B cell (primary cell): ENCODE measurements at regions not wholly inside any gene's neighbourhood (a gene's known extent, or its start where the extent isn't known, plus 50 kb on each side); places are given as distances from the start of the nearest gene placed in this dataset.

Source experiments
- ATAC-seq: fragments of 200-7000 bp; cut with Tn5 transposase; one replicate; pipeline ENCODE4 v1.10.0; 2021; ENCODE audit warnings: low read depth, mild to moderate bottlenecking, moderate number of reproducible peaks, moderate library complexity
- CTCF ChIA-PET: fragments of 350-600 bp; sonication (Branson Sonifier 250); formaldehyde crosslinking; loops from one replicate; lab custom pipeline; 2021; ENCODE audit warnings: antibody characterized with exemption, inconsistent platforms; lab: Charles Lee
- POLR2A ChIA-PET: fragments of 350-600 bp; sonication (Branson Sonifier 250); formaldehyde crosslinking; loops from one replicate; lab custom pipeline; 2021; ENCODE audit warnings: antibody characterized with exemption; lab: Charles Lee
- DNase-seq: peaks from one replicate; pipeline ENCODE4 v3.0.0; 2013
- H2AFZ ChIP-seq: 2 replicates; pipeline ENCODE4 v1.6.1; 2012; ENCODE audit warnings: mild to moderate bottlenecking, low read depth, low read length; ENCODE audit not compliant: insufficient read depth, poor library complexity, severe bottlenecking
- H3K27ac ChIP-seq, 2 donors: 1 replicate in 1 of 2; 2 replicates in 1 of 2; pipeline ENCODE4 v1.5.1; 2012 to 2013; ENCODE audit warnings: low read length in 2 of 2, mild to moderate bottlenecking in 2 of 2, moderate library complexity in 1 of 2
- H3K27me3 ChIP-seq, 4 experiments: fragments of 200-600 bp in 1 of 4; sonication (generic) in 1 of 4; replicated peaks in 1 of 4; 1 replicate in 2 of 4; 2 replicates in 2 of 4; pipeline versions ENCODE4 v1.6.1 to v1.7.0; 2013 to 2016; ENCODE audit warnings: low read length in 3 of 4, mild to moderate bottlenecking in 2 of 4, mixed read lengths in 1 of 4, moderate library complexity in 1 of 4; ENCODE audit not compliant: insufficient read depth in 4 of 4, control insufficient read depth in 3 of 4; ENCODE audit errors: control extremely low read depth in 1 of 4
- H3K36me3 ChIP-seq, 2 experiments: replicated peaks in 1 of 2; 1 replicate in 1 of 2; 2 replicates in 1 of 2; pipeline versions ENCODE4 v1.6.1 to v1.7.1; 2013; ENCODE audit warnings: low read length in 1 of 2; ENCODE audit not compliant: insufficient read depth in 2 of 2, control insufficient read depth in 1 of 2; ENCODE audit errors: control extremely low read depth in 1 of 2, extremely low read depth in 1 of 2
- H3K4me1 ChIP-seq, 2 donors: fragments of 200-600 bp in 1 of 2; sonication (generic) in 1 of 2; 1 replicate in 1 of 2; 2 replicates in 1 of 2; pipeline versions ENCODE4 v1.5.1 to v1.6.1; 2013 to 2017; ENCODE audit warnings: low read length in 2 of 2; ENCODE audit not compliant: control insufficient read depth in 2 of 2, insufficient read depth in 2 of 2
- H3K4me2 ChIP-seq: replicated peaks from 2 replicates; pipeline ENCODE3; 2012; ENCODE audit warnings: mild to moderate bottlenecking, low read depth, low read length; ENCODE audit not compliant: poor library complexity, severe bottlenecking
- H3K4me3 ChIP-seq, 5 experiments: fragments of 200-600 bp in 1 of 5; sonication (generic) in 1 of 5; 1 replicate in 3 of 5; 2 replicates in 2 of 5; pipeline versions ENCODE4 v1.5.1 to v1.7.0; 2011 to 2016; ENCODE audit warnings: low read length in 4 of 5, mild to moderate bottlenecking in 4 of 5, low read depth in 2 of 5, control low read depth in 1 of 5, moderate library complexity in 1 of 5; ENCODE audit not compliant: insufficient read depth in 1 of 5; ENCODE audit errors: control extremely low read depth in 1 of 5, extremely low read depth in 1 of 5
- H3K79me2 ChIP-seq: fragments of 200-600 bp; sonication (generic); one replicate; pipeline ENCODE4 v1.6.0; 2016; ENCODE audit warnings: low read length; ENCODE audit not compliant: control insufficient read depth, insufficient read depth
- H3K9ac ChIP-seq: fragments of 200-600 bp; sonication (generic); 2 replicates; pipeline ENCODE4 v1.6.1; 2017; ENCODE audit warnings: mild to moderate bottlenecking, low read length, moderate library complexity
- H3K9me3 ChIP-seq, 3 donors: one replicate each; pipeline versions ENCODE4 v1.6.1 to v1.7.1; 2013; ENCODE audit warnings: low read length in 2 of 3; ENCODE audit not compliant: control insufficient read depth in 2 of 3, insufficient read depth in 1 of 3; ENCODE audit errors: control extremely low read depth in 1 of 3
- H4K20me1 ChIP-seq: 2 replicates; pipeline ENCODE4 v1.6.0; 2012; ENCODE audit warnings: mild to moderate bottlenecking, low read length; ENCODE audit not compliant: insufficient read depth, control insufficient read depth, poor library complexity, severe bottlenecking
- H3K27ac Mint-ChIP-seq: one replicate; pipeline ENCODE4 v1.8.0; 2021; ENCODE audit warnings: mixed read lengths
- H3K27me3 Mint-ChIP-seq: one replicate; pipeline ENCODE4 v1.8.0; 2021; ENCODE audit warnings: mixed read lengths
- H3K4me1 Mint-ChIP-seq: one replicate; pipeline ENCODE4 v1.8.0; 2021; ENCODE audit warnings: mixed read lengths
- H3K4me3 Mint-ChIP-seq: one replicate; pipeline ENCODE4 v1.8.0; 2021; ENCODE audit warnings: mixed read lengths
- H3K9me3 Mint-ChIP-seq: one replicate; pipeline ENCODE4 v1.8.0; 2022; ENCODE audit warnings: mixed read lengths; ENCODE audit not compliant: insufficient read depth
- EZH2 ChIP-seq: IDR thresholded peaks from 2 replicates; pipeline ENCODE4 v1.6.1; 2012; ENCODE audit warnings: borderline replicate concordance, low read depth, mild to moderate bottlenecking, moderate library complexity, low read length; ENCODE audit not compliant: insufficient read depth, poor library complexity, severe bottlenecking
- WGBS: methylation state at CpG from one replicate; pipeline ENCODE4 v1.1.5; 2013; ENCODE audit warnings: missing lambda C conversion rate; ENCODE audit not compliant: insufficient coverage; 5-methylcytosine and 5-hydroxymethylcytosine counted together
- intact Hi-C: fragments of 100-400 bp; cut with micrococcal nuclease; formaldehyde crosslinking; loops from one replicate; pipeline ENCODE4 v1.10.0; 2022
- TF ChIP-seq, protein P1 (sequence below): fragments of 200-600 bp; IDR thresholded peaks from one replicate; pipeline ENCODE4 v1.8.0; 2022; ENCODE audit warnings: antibody characterized with exemption, mild to moderate bottlenecking

DNA sequence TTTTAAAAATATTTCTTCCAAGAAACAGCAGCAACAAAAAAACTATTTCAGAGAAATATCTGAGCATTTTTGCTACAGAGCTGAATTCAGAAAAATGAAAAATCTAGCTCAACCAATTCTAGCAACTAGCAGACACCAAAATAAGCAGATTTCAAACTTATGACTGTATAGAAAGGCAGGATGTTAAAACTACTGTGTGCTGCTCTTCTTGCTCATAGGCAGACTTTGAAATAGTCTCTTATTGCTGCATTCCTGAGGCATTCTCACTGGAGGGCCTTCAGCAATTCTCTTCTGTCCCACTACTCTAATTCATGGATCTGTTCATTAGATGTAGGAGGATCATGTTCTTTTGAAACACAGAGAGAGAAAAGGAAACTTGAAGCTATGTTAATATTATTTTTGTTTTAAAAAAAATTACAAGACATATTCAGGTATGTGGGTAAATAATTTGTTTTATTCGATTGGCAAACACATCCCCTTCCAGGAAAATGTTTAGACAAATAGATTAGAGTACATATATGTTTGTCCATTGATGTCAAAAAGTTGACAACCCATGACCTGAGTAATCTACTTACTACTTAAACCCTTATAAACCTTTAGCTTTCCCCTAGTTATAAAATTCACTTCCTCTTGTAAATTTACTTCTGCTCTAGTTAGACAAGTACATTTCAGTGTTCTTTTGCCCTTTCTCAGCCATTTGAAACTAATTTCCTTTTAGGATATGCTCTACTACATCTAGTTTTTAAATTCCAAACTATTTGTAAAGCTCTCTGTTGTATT lies 428.2 kb upstream of the POT1 start:
- CTCF ChIA-PET: no interaction called here
- no peak overlapping the region for H2AFZ ChIP-seq
- POLR2A ChIA-PET: no interaction called here

DNA sequence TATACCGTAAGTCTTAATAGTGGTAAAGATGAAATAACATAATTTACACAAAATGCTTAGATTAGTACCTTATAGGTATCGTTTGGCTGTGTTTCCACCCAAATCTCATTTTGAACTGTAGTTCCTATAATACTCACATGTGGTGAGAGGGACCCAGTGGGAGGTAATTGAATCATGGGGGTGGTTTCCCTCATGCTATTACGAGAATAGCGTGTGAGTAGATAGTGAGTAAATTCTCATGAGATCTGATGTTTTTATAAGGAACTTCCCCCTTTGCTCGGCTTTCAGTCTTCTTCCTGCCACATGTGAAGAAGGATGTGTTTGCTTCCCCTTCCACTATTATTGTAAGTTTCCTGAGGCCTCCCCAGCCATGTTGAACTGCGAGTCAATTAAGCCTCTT lies 426.3 kb upstream of the POT1 start:
- no peak overlapping the region for H3K4me3 Mint-ChIP-seq
- peak; percentile 24 for ATAC-seq

More for the DNA sequence above, 428.2 kb upstream of the POT1 start:
- no peak overlapping the region for H3K27ac ChIP-seq
- no peak overlapping the region for H3K4me2 ChIP-seq
- H3K4me3 Mint-ChIP-seq: no peak overlapping the region
- H3K9ac ChIP-seq: no peak overlapping the region
- no peak overlapping the region for H3K27ac Mint-ChIP-seq
- no peak for DNase-seq
- H3K4me3 ChIP-seq: no peak overlapping the region
- no peaks in the 10 kb centered on the region for H3K79me2 ChIP-seq
- no peaks in the 10 kb centered on the region for H4K20me1 ChIP-seq
- WGBS: no CpG with 5 or more reads among the region's 1 CpG
- ATAC-seq: no peak
- no peaks in the 10 kb centered on the region for H3K4me1 ChIP-seq
- H3K27me3 ChIP-seq: no peaks in the 10 kb centered on the region
- intact Hi-C loops: no loop called here
- no peaks in the 10 kb centered on the region for H3K27me3 Mint-ChIP-seq
- TF ChIP-seq, protein P1, sequence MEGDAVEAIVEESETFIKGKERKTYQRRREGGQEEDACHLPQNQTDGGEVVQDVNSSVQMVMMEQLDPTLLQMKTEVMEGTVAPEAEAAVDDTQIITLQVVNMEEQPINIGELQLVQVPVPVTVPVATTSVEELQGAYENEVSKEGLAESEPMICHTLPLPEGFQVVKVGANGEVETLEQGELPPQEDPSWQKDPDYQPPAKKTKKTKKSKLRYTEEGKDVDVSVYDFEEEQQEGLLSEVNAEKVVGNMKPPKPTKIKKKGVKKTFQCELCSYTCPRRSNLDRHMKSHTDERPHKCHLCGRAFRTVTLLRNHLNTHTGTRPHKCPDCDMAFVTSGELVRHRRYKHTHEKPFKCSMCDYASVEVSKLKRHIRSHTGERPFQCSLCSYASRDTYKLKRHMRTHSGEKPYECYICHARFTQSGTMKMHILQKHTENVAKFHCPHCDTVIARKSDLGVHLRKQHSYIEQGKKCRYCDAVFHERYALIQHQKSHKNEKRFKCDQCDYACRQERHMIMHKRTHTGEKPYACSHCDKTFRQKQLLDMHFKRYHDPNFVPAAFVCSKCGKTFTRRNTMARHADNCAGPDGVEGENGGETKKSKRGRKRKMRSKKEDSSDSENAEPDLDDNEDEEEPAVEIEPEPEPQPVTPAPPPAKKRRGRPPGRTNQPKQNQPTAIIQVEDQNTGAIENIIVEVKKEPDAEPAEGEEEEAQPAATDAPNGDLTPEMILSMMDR: no peak
- no peak for TF ChIP-seq EZH2
- H3K9me3 Mint-ChIP-seq: no peaks in the 10 kb centered on the region
- H3K36me3 ChIP-seq: no peaks in the 10 kb centered on the region
- no peaks in the 10 kb centered on the region for H3K9me3 ChIP-seq
- H3K4me1 Mint-ChIP-seq: peaks cover 2% of the 10 kb centered on the region

More for the DNA sequence above, 426.3 kb upstream of the POT1 start:
- intact Hi-C loops: no loop called here
- no peaks in the 10 kb centered on the region for H3K9me3 ChIP-seq
- no peaks in the 10 kb centered on the region for H4K20me1 ChIP-seq
- WGBS: no CpG with 5 or more reads among the region's 6 CpGs
- TF ChIP-seq, protein P1: no peak
- TF ChIP-seq EZH2: no peak
- H3K4me1 ChIP-seq: no peaks in the 10 kb centered on the region
- Mint-ChIP-seq H3K27me3 (no peaks in the 10 kb centered on the region), H3K9me3 (no peaks in the 10 kb centered on the region), H3K4me1 (peaks cover 2% of the 10 kb centered on the region), H3K27ac (no peak overlapping the region)
- no peaks in the 10 kb centered on the region for H3K79me2 ChIP-seq
- ChIA-PET POLR2A (no interaction called here), CTCF (no interaction called here)
- H3K4me3 ChIP-seq: no peak overlapping the region
- DNase-seq: peak; percentile 13
- no peak overlapping the region for H3K9ac ChIP-seq
- H2AFZ ChIP-seq: no peak overlapping the region
- no peaks in the 10 kb centered on the region for H3K36me3 ChIP-seq
- no peaks in the 10 kb centered on the region for H3K27me3 ChIP-seq
- H3K27ac ChIP-seq: no peak overlapping the region
- no peak overlapping the region for H3K4me2 ChIP-seq
